ENCODE measurements at regions not wholly inside any gene's neighbourhood (a gene's known extent, or its start where the extent isn't known, plus 50 kb on each side); places are given as distances from the start of the nearest gene placed in this dataset.
"Not testable (repeated sequence)": the region's sequence is repeated elsewhere in the genome, so short reads cannot be mapped to it uniquely, and the experiment has no call there.

DNA sequence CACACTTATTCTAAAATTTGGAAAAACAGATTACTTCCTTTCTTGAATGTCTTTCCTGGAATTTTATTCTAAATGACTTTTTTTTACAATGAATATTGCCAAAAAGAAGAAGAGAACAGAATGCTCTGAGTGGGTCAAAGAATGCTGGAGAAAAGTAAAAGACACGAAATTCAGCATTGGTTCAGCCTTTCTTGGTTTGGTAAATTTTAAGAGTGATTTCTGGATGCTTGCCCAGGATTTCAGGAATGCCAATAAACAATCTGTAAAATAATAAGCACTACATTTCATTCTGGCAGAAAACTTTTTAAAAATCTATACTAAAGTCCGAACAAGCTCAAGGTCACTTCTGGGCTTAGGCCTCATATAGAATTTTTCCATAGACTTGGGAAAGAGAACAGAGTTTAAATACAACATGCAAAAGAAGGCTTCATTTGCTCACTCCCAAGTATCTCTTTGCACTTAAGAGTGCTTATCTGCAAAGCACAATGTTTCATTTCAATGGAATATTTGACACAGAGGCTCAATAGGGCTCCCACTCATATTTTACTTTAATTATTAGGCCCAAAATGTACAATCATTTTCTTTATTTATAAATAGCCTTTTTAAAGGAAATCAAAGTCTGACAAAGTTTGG lies 359.5 kb upstream of the ANKRD30A start:
- Mint-ChIP-seq H3K27ac (no peak overlapping the region), H3K4me3 (no peak overlapping the region), H3K36me3 (ENCODE audit: low read depth) (no peaks in the 10 kb centered on the region), H3K4me1 (no peaks in the 10 kb centered on the region), H3K27me3 (no peaks in the 10 kb centered on the region), H3K9me3 (peaks cover 3% of the 10 kb centered on the region)
- ATAC-seq, result no peak
- no peak for DNase-seq

GRCh38 chr10:36764823-36765222 lies 360.6 kb upstream of the ANKRD30A start:
- Mint-ChIP-seq H3K27ac (no peak overlapping the region), H3K36me3 (ENCODE audit: low read depth) (no peaks in the 10 kb centered on the region), H3K4me3 (no peak overlapping the region), H3K27me3 (no peaks in the 10 kb centered on the region), H3K9me3 (peaks cover 3% of the 10 kb centered on the region), H3K4me1 (no peaks in the 10 kb centered on the region)
- ATAC-seq (no peak), DNase-seq (no peak)

DNA sequence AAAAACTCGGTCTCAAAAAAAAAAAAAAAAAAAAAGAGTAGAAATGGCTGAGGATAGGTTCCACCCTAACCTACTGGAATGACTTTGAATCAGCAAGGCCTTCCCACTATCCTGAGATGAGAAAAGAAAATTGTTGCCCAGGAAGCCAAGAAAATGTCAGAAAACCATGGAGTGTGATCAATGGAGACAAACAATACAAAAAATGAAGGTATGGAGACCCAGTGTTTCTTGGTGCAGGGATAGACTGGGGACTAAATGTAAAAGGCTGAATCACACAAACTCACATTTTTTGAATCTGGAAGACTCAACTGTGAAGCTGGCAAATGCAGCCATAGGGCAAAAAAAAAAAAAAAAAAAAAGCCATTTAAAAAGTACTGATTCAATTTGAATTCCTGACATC lies 364.3 kb upstream of the ANKRD30A start:
- Mint-ChIP-seq H3K4me1 (no peaks in the 10 kb centered on the region), H3K27me3 (no peaks in the 10 kb centered on the region), H3K27ac (no peak overlapping the region), H3K9me3 (peaks cover 2% of the 10 kb centered on the region), H3K36me3 (ENCODE audit: low read depth) (no peaks in the 10 kb centered on the region), H3K4me3 (no peak overlapping the region)
- DNase-seq (no peak), ATAC-seq (no peak)

DNA sequence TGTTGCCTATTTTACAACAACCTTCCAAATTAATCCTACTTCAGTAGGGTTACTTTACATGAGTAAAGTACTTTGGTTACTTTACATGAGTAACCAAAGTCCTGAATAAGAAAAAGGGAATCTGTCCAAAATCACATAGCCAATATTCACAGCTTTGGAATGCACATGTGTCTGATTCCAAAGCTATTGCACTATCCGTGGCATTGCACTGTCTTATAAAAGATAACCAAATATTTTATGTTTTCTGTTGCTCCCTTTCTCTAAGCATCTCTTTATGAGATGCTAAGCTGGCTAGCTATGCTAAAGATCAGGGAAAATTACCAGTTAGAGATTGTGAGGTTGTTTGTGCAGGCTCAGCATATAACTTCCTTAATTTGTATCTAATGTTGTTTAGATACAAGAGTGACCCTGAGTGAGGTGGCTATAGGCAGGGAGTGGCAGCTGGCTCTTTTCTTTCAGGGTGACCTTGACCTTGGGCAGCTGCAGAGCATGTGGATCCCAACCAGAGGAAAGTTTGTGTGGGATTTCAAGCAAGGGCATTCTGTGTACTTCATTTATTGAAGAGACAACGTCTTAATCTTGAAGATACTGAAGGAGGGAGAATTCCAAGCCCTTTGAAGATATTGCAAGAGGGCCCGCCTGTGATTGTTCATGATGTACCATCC lies 366.1 kb upstream of the ANKRD30A start:
- Mint-ChIP-seq H3K4me1 (no peaks in the 10 kb centered on the region), H3K9me3 (peaks cover 4% of the 10 kb centered on the region), H3K36me3 (ENCODE audit: low read depth) (no peaks in the 10 kb centered on the region), H3K4me3 (no peak overlapping the region), H3K27ac (no peak overlapping the region), H3K27me3 (no peaks in the 10 kb centered on the region)
- DNase-seq (no peak), ATAC-seq (no peak)

GRCh38 chr10:36748128-36748871 lies 377.1 kb upstream of the ANKRD30A start:
- Mint-ChIP-seq H3K4me1 (no peaks in the 10 kb centered on the region), H3K27me3 (no peaks in the 10 kb centered on the region), H3K9me3 (peaks cover 11% of the 10 kb centered on the region), H3K4me3 (no peak overlapping the region), H3K36me3 (ENCODE audit: low read depth) (no peaks in the 10 kb centered on the region), H3K27ac (no peak overlapping the region)
- DNase-seq, result no peak
- no peak for ATAC-seq

GRCh38 chr10:36739884-36740445 lies 385.4 kb upstream of the ANKRD30A start:
- no peak for DNase-seq

DNA sequence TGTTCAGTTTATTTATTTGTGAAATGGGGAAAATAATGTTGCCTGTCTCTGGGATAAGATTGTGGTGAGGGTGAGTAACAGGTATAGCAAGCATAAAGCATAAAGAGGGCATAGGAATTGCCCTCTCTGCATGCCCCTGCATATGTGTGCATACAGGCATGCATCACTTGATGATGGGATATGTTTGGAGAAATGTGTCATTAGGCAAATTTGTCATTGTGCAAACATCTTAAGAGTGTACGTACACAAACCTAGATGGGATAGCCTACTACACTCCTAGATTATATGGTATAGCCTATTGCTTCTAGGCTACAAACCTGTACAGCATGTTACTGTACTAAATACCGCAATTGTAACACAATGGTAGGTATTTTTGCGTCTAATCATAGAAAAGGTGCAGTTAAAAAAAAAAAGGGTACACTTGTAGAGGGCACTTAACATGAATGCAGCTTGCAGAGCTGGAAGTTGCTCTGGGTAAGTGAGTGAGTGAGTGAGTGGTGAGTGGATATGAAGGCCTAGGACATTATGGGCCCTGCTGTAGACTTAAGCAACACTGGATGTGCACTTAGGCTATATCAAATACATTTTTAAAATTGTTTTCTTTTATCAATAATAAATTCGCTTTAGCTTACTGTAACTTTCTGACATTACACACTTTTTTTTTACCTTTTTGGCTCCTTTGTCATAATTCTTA lies 386.5 kb upstream of the ANKRD30A start:
- DNase-seq, result no peak
- Mint-ChIP-seq H3K9me3 (peaks cover 5% of the 10 kb centered on the region), H3K27me3 (no peaks in the 10 kb centered on the region), H3K27ac (no peak overlapping the region), H3K4me1 (no peaks in the 10 kb centered on the region), H3K4me3 (no peak overlapping the region), H3K36me3 (ENCODE audit: low read depth) (no peaks in the 10 kb centered on the region)
- ATAC-seq, result no peak

More at GRCh38 chr10:36739884-36740445, 385.4 kb upstream of the ANKRD30A start:
- ATAC-seq, result no peak
- H3K4me3 Mint-ChIP-seq, result no peak overlapping the region
- peaks cover 5% of the 10 kb centered on the region for H3K9me3 Mint-ChIP-seq
- no peaks in the 10 kb centered on the region for H3K27me3 Mint-ChIP-seq
- H3K27ac Mint-ChIP-seq, result no peak overlapping the region
- no peaks in the 10 kb centered on the region for H3K4me1 Mint-ChIP-seq
- no peaks in the 10 kb centered on the region for H3K36me3 Mint-ChIP-seq (ENCODE audit: low read depth)

DNA sequence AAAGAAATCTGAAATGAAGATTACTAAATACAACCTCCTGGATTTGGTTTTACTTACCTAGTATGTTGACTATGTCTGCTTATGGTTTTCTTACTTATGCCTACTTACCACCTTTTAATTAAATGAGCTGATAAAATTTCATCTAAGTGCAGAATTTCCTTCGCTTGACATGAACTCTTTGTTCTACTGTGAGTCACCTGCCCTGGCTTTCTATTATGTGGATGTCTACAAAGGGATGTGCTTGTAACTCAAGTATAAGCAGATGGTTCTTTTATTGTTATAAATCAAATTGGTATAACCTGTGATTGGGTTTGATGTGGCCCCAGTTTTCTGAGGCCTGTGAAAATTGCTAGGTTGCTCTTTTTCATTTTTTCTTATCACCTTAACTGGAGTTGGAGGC lies 389.1 kb upstream of the ANKRD30A start:
- ATAC-seq, result no peak
- no peaks in the 10 kb centered on the region for H3K27me3 Mint-ChIP-seq
- no peak overlapping the region for H3K27ac Mint-ChIP-seq
- DNase-seq, result no peak
- no peaks in the 10 kb centered on the region for H3K36me3 Mint-ChIP-seq (ENCODE audit: low read depth)
- peaks cover 10% of the 10 kb centered on the region for H3K9me3 Mint-ChIP-seq
- no peak overlapping the region for H3K4me3 Mint-ChIP-seq
- H3K4me1 Mint-ChIP-seq, result no peaks in the 10 kb centered on the region

DNA sequence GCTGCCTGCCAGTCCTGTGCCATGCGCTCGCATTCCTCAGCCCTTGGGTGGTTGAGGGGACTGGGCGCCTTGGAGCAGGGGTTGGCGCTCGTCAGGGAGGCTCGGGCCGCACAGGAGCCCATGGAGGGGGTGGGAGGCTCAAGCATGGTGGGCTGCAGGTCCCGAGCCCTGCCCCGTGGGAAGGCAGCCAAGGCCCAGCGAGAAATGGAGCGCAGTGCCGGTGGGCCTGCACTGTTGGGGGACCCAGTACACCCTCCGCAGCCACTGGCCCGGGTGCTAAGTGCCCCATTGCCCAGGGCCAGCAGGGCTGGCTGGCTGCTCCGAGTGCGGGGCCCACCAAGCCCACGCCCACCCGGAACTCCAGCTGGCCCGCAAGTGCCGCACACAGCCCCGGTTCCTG lies 390.8 kb upstream of the ANKRD30A start:
- H3K36me3 Mint-ChIP-seq (ENCODE audit: low read depth); ATAC-seq: not testable (repeated sequence)

GRCh38 chr10:36730316-36730715 lies 395.1 kb upstream of the ANKRD30A start:
- ATAC-seq (no peak), DNase-seq (no peak)
- no peak overlapping the region for H3K4me3 Mint-ChIP-seq
- H3K36me3 Mint-ChIP-seq (ENCODE audit: low read depth), result no peaks in the 10 kb centered on the region
- no peaks in the 10 kb centered on the region for H3K4me1 Mint-ChIP-seq
- H3K9me3 Mint-ChIP-seq, result peaks cover 5% of the 10 kb centered on the region
- H3K27ac Mint-ChIP-seq, result no peak overlapping the region
- H3K27me3 Mint-ChIP-seq, result no peaks in the 10 kb centered on the region

More for the DNA sequence above, 390.8 kb upstream of the ANKRD30A start:
- H3K4me3 Mint-ChIP-seq, DNase-seq, H3K27me3 Mint-ChIP-seq, H3K9me3 Mint-ChIP-seq, H3K4me1 Mint-ChIP-seq, H3K27ac Mint-ChIP-seq: not testable (repeated sequence)

DNA sequence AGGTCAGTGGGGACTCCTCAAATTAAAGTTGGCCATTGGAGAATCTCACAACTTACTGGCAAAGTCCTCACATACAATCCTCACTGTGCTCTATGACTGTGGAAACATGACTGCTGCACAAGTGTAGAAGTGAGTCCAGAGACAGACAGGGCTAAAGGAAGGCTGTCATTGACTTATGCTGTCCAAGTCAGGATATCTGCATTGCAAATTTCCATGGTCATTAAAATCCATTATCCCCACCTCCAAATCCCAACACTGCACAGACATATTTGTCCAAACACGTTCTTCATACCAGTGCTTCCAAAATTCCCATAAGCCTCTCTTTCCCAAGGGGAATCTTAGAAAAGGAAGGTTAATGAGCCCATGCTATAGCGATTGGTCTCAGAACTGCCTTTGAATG lies 396.8 kb upstream of the ANKRD30A start:
- H3K36me3 Mint-ChIP-seq (ENCODE audit: low read depth), result no peaks in the 10 kb centered on the region
- no peak for ATAC-seq
- H3K9me3 Mint-ChIP-seq, result peaks cover 5% of the 10 kb centered on the region
- H3K4me3 Mint-ChIP-seq, result no peak overlapping the region
- no peaks in the 10 kb centered on the region for H3K27me3 Mint-ChIP-seq
- DNase-seq, result no peak
- H3K27ac Mint-ChIP-seq, result no peak overlapping the region
- H3K4me1 Mint-ChIP-seq, result no peaks in the 10 kb centered on the region

DNA sequence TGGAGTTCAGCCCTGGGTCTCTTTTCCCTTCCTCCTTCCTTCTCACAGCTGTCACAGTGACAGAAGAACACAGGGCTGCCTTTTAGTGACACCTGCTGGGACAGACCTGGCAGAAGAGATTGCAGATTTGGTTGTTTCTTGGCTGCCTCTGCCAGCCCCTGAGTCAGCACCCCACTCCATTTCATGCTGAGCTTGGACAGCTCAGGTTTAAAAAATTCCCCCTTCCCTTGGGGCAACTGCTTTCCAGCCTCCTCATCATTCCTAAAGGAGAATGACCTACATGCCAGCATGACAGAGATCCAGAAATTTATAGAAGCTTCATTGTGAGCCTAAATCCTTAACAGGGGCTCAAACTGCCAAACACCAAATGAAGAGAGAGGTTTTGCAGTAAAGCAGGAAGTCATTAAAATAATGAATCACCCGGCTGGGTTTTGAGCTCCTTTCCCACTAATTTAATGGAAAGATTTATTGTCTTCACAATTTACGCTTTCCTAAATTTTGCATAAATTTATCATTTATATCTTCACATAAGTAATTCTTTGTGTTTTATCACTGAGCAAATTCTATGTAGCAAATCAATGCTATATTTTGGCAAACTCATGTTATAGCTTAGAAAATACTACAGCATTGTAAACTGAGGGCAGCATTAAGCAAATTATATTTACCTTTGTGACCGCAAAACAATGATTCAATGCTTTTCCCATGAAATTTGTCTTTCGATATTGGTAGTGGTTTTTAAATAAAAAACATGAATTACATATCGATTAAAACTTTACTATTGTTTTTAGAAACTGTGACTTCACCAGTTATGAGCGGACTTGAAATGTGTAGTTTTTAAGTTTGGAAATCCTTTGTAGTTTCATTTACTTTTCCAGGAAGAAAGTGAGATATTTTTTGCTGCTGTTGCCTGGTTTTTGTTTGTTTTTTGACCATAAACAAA lies 399.5 kb upstream of the ANKRD30A start:
- Mint-ChIP-seq H3K36me3 (ENCODE audit: low read depth) (no peaks in the 10 kb centered on the region), H3K4me1 (no peaks in the 10 kb centered on the region), H3K9me3 (peaks cover 1% of the 10 kb centered on the region), H3K27ac (no peak overlapping the region), H3K4me3 (no peak overlapping the region), H3K27me3 (no peaks in the 10 kb centered on the region)
- DNase-seq (no peak), ATAC-seq (no peak)

- Mint-ChIP-seq H3K9me3 (peaks cover 9% of the 10 kb centered on the region), H3K27me3 (no peaks in the 10 kb centered on the region), H3K27ac (no peak overlapping the region), H3K4me3 (no peak overlapping the region), H3K4me1 (no peaks in the 10 kb centered on the region), H3K36me3 (ENCODE audit: low read depth) (no peaks in the 10 kb centered on the region)
- DNase-seq (no peak), ATAC-seq (no peak)
Observed at GRCh38 chr10:36722777-36723176, 402.6 kb upstream of the ANKRD30A start.

DNA sequence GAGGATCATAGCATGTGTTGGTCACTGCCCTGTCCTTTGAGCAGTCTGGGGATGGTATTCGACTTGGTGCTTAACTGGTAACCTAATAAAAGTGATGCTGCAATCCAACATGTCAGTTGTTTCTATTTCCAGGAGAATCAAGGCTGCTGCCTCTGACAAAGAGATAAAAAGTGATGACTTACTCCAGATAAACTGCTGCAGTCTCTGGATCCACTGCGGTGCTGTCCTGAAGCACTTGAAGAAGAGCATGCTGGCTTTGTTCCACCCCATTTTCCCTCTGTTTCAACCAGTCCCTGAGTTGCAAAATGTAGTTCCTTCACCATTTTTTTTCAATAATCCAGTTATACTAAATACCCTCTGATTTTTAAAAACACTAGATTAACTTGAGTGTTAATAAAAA lies 403.5 kb upstream of the ANKRD30A start:
- no peak for ATAC-seq
- no peak overlapping the region for H3K27ac Mint-ChIP-seq

More for the DNA sequence above, 403.5 kb upstream of the ANKRD30A start:
- Mint-ChIP-seq H3K36me3 (ENCODE audit: low read depth) (no peaks in the 10 kb centered on the region), H3K27me3 (no peaks in the 10 kb centered on the region), H3K4me1 (no peaks in the 10 kb centered on the region), H3K4me3 (no peak overlapping the region), H3K9me3 (peaks cover 9% of the 10 kb centered on the region)
- no peak for DNase-seq

Data from activated naive CD8-positive, alpha-beta T cell treated with anti-CD3 and anti-CD28 coated beads, Interleukin-2, amount 50 U/mL, for 24 hours (primary cell).